ENCODE measurements at regions not wholly inside any gene's neighbourhood (a gene's known extent, or its start where the extent isn't known, plus 50 kb on each side); places are given as distances from the start of the nearest gene placed in this dataset.
"Not testable (repeated sequence)": the region's sequence is repeated elsewhere in the genome, so short reads cannot be mapped to it uniquely, and the experiment has no call there.

- FAIRE-seq = not testable (repeated sequence)
These were observed 77.8 kb downstream of the LIMS3 start for GRCh38 chr2:109976319-109976718.

- FAIRE-seq = not testable (repeated sequence)
These were observed 82.3 kb downstream of the LIMS3 start for GRCh38 chr2:109980754-109981153.

GRCh38 chr2:109986389-109987088, 88.1 kb downstream of the LIMS3 start:
- peak; percentile 81 for FAIRE-seq

GRCh38 chr2:109987089-109987420, 88.6 kb downstream of the LIMS3 start:
- FAIRE-seq = not testable (repeated sequence)

GRCh38 chr2:109987458-109988345, 89.2 kb downstream of the LIMS3 start:
- FAIRE-seq = not testable (repeated sequence)

GRCh38 chr2:109999395-109999794, 100.9 kb downstream of the LIMS3 start:
- FAIRE-seq = not testable (repeated sequence)

- not testable (repeated sequence) for FAIRE-seq
These were observed 104.0 kb downstream of the LIMS3 start for GRCh38 chr2:110002502-110002901.

- FAIRE-seq = not testable (repeated sequence)
These were observed 102.2 kb downstream of the MALL start for GRCh38 chr2:110013388-110013787.

GRCh38 chr2:110016381-110017092, 99.1 kb downstream of the MALL start:
- FAIRE-seq = not testable (repeated sequence)

- FAIRE-seq = not testable (repeated sequence)
These were observed 95.4 kb downstream of the MALL start for GRCh38 chr2:110020269-110020668.

GRCh38 chr2:110022278-110022677, 93.3 kb downstream of the MALL start:
- not testable (repeated sequence) for FAIRE-seq

GRCh38 chr2:110026126-110026785, 89.4 kb downstream of the MALL start:
- FAIRE-seq = not testable (repeated sequence)

GRCh38 chr2:110028411-110028810, 87.2 kb downstream of the MALL start:
- not testable (repeated sequence) for FAIRE-seq

- FAIRE-seq = not testable (repeated sequence)
These were observed 84.7 kb downstream of the MALL start for GRCh38 chr2:110030894-110031293.

- FAIRE-seq = not testable (repeated sequence)
These were observed 83.8 kb downstream of the MALL start for GRCh38 chr2:110031722-110032327.

Measured in G401.6 (cell line).